ENCODE measurements at regions not wholly inside any gene's neighbourhood (a gene's known extent, or its start where the extent isn't known, plus 50 kb on each side); places are given as distances from the start of the nearest gene placed in this dataset.

DNA sequence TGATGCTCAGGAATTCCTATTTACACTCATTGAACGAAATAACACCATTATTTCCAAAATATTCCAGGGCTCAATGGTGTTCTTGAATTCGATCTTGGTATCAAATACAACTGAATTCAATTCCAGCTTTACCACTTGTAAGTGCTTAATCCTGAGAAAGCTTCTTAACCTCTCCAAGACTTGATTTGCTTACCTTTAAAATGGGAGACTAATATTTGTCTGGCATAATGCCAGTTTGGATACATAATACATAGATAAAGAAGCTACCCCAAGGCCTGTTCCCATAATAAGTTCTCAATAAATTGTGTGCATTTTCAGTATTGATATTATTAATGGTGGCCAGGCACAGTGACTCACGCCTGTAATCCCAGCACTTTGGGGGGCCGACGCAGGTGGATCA is 368.9 kb upstream of the MAF start:
- TF ChIP-seq POLR2A (IDR thresholded peaks at IDR 0.05; ENCODE audit: low read depth, low read length), result no peak
- TF ChIP-seq, protein P1, sequence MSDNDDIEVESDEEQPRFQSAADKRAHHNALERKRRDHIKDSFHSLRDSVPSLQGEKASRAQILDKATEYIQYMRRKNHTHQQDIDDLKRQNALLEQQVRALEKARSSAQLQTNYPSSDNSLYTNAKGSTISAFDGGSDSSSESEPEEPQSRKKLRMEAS (IDR thresholded peaks at IDR 0.05; ENCODE audit: insufficient read depth, insufficient read length), result no peak

All from endothelial cell of umbilical vein (primary cell).